H54 (cell line): ENCODE measurements at regions not wholly inside any gene's neighbourhood (a gene's known extent, or its start where the extent isn't known, plus 50 kb on each side); places are given as distances from the start of the nearest gene placed in this dataset.
A peak's percentile ranks its signal among the peaks of the same experiment; 100 is the strongest.

Experiments used
- DNase-seq: peaks from one replicate; pipeline ENCODE4 v3.0.0; 2011; ENCODE audit warnings: low spot score, mixed read lengths; ENCODE audit not compliant: insufficient read length
- FAIRE-seq: peaks from 3 replicates; lab custom pipeline; 2011; peaks lifted over from hg19 to GRCh38; lab: Jason Lieb, UNC
- POLR2A ChIP-seq: IDR thresholded peaks from 2 replicates; pipeline ENCODE4 v1.6.1; 2011; ENCODE audit warnings: low read depth, mild to moderate bottlenecking, low read length

GRCh38 chr22:19574247-19574646 is 50.0 kb upstream of the CLDN5 start:
- TF ChIP-seq POLR2A, result no peak
- FAIRE-seq, result no peak
- DNase-seq, result no peak

GRCh38 chr22:19576460-19577421 is 52.5 kb upstream of the CLDN5 start:
- DNase-seq (peak; percentile 64), FAIRE-seq (peak; percentile 79)
- TF ChIP-seq POLR2A, result no peak; the same call in 1 of the 2 replicates

DNA sequence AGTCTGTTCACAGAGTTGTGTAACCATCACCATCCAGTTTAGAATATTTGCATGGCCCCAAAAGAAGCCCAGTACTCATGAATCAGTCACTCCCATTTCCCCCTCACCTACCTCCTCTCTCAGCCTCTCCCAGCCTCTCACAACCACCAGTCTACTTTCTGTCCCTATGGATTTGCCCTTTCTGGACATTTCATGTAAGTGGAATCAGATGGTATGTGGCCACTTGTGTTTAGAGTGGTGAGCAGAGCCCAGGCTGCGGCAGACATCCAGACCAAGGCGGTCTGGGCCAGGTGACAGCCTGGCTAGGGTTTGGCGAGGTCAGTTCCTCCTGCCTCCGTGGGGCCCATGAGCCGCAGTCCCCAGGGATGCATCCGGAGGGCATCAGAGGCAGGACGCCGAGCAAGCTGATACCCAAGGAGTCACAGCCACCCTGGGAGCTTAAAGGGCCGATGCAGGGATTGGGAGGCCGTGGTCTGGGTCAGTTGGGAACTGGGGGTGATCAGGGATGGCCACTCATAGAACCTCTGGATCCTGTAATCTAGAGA is 53.3 kb upstream of the CLDN5 start:
- FAIRE-seq (no peak), DNase-seq (no peak)
- TF ChIP-seq POLR2A, result no peak

- DNase-seq (no peak), FAIRE-seq (no peak)
- TF ChIP-seq POLR2A, result no peak
Measured at GRCh38 chr22:19578180-19579004, 54.2 kb upstream of the CLDN5 start.

DNA sequence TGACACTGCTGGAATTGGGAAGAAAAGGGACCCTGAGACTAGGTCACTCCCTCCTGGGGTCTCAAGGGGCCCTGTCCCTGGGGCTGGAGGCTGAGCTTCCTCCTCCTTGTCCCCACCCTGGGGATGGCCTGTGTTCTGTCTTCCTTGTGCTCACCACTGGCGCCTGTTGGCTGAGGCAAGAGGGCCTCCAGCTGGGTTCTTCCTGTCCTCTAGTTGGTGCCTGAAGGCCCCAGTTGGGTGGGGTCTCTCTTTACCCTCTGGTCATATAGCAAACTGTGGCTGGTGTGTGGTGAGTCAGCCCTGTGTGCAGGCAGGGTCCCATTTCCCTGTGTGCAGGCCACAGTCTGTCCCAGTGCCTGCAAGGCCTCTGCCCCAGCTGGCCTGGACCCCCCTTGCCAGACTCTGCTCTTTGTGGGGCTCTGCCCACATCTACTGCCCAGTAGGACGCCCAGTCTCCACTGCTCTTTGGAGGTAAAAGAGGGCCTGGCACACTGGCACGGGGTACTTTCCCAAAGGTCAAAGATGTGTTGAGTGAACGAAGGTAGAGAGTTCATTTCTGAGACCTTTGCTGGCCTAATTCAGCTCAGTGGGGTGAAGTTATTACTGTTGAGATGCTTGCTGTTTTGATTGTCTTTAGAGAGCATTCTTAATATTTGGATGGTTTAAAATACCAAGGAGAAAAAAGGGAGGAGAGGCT is 55.1 kb upstream of the CLDN5 start:
- DNase-seq (no peak), FAIRE-seq (no peak)

GRCh38 chr22:19579880-19580279 is 55.7 kb upstream of the CLDN5 start:
- no peak for TF ChIP-seq POLR2A
- no peak for FAIRE-seq

More for the DNA sequence above, 55.1 kb upstream of the CLDN5 start:
- TF ChIP-seq POLR2A, result no peak

DNA sequence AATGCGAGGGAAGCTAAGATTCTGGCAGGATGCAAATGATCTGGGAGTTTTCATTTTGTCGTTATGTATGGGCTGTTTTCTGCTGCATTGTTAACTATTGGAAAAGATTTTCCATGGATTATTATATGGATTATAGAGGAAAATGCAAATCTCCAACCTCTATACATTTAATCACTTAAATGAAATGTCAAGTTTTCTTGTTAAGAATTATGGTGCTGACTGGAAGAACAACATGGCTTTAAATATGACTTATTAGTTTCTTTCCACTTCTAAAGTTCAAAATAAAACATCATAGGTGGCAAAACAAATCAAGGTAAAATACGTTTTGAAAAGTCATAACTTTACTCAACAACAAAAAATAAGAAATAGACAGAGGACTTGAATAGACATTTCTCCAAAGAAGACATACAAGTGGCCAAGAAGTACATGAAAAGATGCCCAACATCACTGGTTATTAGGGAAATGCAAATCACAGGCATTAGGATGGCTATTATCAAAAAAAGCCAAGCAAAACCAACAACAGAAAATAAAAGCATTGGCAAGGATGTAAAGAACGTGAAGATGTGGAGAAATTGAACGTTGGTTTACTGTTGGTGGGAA is 56.2 kb upstream of the CLDN5 start:
- FAIRE-seq (no peak), DNase-seq (no peak)
- TF ChIP-seq POLR2A, result no peak

More at GRCh38 chr22:19579880-19580279, 55.7 kb upstream of the CLDN5 start:
- no peak for DNase-seq

- DNase-seq (no peak), FAIRE-seq (no peak)
- no peak for TF ChIP-seq POLR2A
Measured at GRCh38 chr22:19582033-19582693, 58.0 kb upstream of the CLDN5 start.

DNA sequence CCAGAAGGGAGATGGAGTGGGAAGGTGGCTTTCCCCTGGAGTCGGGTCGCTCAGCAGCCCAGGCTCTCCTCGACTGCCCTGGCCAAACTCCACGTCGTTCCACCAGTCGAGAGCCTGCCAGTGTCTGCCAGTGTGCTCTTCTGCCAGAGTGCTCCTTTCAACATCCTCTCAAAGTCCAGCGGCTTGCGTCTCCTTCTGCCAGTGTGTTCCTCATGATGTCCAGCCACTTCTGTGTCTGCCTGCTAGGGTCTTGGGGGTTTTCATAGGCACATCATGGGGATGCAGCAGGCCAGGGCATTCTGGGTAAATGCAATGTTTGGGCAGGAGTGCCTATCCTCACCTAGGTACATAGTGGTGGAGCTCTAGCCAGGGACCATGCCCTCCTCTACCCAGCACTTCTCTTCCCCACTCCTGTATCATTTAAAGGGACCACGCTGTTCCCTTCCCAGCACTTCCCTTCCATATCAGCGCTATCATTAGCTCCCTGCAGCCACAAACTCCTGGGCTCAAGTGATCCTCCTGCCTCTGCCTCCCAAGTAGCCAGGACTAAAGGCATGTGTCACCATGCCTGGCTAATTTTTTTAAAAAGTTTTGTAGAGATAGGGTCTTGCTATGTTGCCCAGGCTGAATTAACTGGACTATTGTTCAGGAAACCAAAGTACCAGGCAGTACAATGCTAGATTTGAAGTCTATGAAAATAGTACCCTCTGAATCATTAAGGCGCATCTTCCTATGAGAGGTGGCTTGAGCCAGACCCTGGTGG is 62.9 kb upstream of the CLDN5 start:
- no peak for TF ChIP-seq POLR2A
- DNase-seq (no peak), FAIRE-seq (no peak)

DNA sequence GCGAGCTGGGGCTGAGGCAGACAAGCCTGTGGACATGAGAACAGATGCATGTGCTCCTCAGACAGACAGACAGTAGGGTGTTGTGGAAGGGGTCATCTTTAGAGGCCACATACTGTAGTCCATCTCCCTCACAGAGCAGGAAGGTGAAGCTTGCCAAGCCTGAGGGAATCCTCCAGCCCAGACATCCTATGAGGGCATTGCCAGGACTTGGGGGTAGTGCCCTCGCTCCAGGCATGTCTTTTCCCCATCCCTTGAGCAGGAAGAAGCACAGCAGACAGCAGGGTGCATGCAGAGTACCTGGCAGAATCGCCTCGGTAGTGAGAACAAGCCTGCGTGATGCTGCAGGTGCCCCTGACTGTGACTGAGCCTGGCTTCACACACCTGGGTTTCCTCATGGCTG is 66.5 kb upstream of the CLDN5 start:
- DNase-seq, result no peak
- no peak for FAIRE-seq
- TF ChIP-seq POLR2A, result no peak

DNA sequence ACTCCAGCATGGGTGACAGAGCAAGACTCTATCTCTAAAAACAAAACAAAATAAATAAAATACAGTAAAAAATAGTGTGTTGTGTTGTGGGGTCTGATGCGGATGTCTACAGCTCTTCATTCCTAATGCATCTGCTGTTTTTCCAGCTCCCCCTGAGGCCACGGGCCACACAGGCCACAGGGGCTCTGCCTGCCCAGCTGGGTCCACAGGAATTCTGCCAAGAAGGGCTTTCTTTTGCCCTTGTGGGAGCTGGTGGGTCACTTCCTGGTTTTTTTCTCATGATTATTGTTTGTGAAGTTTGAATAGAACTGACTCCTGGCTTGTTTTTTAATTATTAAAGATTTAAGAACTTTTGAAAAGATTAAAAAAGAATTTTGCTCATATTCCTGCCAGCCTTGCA is 67.4 kb upstream of the CLDN5 start:
- no peak for TF ChIP-seq POLR2A
- no peak for DNase-seq
- no peak for FAIRE-seq

DNA sequence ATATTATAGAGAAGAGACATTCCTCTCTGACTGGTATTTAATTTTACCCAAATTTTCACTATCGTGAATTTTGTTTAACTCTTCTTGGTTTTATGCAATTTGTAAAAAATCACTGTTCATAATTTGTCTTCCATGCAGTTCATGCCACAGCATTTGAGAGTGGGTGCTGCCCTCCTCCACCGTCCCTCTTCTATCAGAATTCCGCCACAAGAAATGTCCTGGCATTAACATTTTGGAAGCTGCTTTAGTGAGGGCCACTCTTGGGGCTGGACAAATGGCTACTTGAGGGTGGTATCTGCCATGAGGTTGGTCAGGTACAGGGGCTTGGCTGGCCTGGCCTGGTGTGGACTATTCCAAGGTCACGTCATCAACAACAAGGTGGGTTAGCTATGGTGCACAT is 68.3 kb upstream of the CLDN5 start:
- TF ChIP-seq POLR2A, result no peak
- DNase-seq, result no peak
- FAIRE-seq, result no peak
